HG03159 (cell line): ENCODE measurements at regions not wholly inside any gene's neighbourhood (a gene's known extent, or its start where the extent isn't known, plus 50 kb on each side); places are given as distances from the start of the nearest gene placed in this dataset.
"Not testable (repeated sequence)": the region's sequence is repeated elsewhere in the genome, so short reads cannot be mapped to it uniquely, and the experiment has no call there.

Source experiments
- ATAC-seq: cut with Tn5 transposase; IDR thresholded peaks from one replicate; pipeline ENCODE4 v1.9.1; 2021; ENCODE audit warnings: mild to moderate bottlenecking, moderate library complexity; ENCODE audit not compliant: unreplicated experiment

DNA sequence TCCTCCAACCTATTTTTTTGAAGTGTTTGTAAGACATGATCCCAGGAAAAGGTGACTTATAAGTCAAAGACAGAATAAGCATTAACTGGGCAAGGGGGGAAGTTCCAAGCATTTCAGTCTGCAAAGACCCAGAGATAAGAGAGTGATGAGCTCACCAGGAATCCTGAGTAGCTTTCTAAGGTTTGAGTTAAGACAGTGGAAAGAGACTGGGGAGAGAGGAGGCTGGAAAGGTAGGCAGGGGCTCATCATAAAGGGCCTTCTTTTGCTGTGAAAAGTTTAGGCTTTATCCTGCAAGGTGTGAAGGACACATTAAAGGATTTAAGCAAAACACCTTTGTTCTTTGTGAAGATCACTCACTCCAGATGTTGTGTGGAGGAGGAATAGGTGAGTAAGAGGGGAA is 438.8 kb downstream of the CHL1 start:
- no peak for ATAC-seq

DNA sequence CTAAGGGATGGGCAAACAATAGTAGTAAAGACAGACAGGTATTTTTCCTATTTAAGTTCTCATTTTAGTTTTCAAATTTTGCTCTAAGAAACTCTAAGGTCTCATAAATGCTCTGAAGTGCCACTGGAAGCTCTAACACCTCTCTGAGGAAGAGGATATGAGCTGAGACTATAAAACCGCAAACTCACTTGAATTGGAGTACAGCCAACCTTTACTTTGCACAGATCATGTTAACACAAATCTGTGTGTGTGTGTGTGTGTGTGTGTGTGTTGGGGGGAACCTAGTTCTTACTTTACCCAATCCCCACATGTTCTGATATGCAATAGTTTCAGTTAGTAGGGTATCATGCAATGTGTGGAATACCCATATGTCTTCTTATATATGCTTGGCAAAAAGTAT is 446.8 kb downstream of the CHL1 start:
- no peak for ATAC-seq

DNA sequence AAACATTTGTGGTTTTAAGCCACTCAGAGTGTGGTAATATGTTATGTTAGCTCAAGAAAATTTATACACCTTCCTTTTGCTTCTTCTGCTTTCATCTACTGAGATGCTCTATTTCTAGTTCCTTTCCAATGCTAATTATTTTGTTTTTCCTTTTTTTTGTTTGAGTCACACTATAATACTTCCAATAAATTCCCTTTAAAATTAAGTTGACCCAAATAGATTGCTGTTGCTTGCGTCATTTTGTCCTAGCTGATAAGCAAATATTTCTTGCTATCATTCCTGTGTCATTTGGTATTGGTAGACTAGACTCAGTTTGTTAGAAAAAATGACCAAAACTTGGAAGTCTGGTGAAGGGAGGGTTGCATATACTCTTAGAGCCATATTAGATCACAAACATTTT is 437.0 kb upstream of the CNTN6 start:
- no peak for ATAC-seq

DNA sequence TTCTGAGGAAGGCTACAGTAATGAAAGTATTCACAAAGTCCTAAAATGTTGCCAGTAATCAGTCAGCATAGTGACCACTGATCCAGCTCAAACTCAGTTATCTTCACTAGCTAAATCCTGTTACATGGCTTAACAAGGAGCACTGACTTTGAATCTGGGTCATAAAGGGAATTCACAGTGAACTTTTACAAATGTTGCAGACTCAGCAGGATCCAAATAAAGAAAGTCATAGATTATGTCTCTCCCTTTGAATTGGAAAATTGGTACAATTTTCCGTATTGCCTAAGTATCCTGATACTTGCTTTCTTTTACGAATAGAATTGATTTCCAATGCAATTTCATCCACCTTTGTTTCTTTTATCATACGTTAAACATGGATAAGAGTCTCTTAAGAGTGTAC is 431.5 kb upstream of the CNTN6 start:
- no peak for ATAC-seq

DNA sequence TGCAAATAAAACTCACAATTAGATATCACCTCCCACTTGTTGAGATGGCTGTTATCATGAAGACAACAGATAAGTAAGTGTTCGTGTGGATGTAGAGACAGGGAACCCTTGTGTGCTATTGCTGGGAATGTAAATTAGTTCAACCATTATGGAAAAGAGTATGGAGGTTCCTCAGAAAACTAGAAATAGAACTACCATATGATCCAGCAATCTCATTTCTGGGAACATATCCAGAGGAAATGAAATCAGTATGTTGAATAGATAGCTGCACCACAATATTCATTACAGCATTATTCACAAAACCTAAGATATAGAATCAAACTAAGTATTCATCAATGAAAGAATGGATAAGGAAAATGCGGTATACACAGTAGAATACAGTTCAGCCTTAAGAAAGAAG is 418.7 kb upstream of the CNTN6 start:
- no peak for ATAC-seq

DNA sequence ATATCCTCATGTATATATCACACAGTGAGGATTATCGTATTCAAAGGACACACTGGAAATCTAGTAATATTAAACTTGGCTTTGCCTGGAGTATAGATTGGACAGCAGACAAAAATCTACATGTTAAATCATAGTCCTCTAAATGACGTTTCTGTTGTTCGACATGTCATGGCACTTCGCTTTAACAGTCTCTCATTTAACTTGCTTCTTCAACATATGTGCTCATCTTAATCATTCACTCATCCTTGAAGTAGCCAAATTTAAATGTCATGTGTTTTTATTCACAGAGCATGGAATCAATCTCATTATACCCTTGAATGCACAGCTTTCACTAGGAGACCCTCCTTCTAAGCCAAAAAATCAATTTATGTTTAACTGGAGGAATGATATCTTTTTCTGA is 417.0 kb upstream of the CNTN6 start:
- ATAC-seq: no peak

DNA sequence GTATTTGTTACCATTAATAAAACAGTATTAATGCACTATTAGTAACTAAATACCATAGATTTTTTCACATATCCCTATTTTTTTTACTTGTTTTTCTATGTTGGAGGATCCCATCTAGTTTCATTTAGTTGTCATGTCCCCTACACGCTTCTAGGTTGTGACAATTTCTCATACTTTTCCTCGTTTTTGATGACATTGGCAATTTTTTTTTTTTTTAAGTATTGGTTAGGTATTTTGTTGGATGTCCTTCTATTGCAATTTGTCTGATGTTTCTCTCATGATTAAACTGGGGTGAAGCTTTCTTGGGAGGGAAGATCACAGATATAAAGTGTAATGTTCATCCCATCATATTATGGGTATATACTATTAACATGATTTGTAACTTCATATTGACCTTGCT is 409.1 kb upstream of the CNTN6 start:
- ATAC-seq: no peak

DNA sequence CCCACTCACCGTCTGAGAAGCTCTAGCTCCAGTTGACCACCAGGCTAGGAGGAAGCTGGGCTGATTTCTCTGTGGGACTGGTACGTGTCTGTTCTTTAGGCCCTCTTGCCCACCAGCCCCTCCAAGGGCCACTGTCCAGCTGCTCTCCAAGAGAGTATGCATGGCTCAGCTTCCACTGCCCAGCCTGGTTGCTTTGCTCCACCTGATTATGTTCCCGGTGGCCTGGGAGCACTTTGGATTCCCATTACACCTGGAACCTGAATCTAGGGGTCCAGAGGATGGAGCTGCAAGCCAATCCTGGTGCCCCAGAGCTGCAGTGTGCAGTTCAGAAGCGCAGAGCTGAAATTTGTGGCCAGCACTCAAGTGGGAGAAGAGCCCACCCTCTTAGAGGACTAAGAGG is 402.1 kb upstream of the CNTN6 start:
- no peak for ATAC-seq

DNA sequence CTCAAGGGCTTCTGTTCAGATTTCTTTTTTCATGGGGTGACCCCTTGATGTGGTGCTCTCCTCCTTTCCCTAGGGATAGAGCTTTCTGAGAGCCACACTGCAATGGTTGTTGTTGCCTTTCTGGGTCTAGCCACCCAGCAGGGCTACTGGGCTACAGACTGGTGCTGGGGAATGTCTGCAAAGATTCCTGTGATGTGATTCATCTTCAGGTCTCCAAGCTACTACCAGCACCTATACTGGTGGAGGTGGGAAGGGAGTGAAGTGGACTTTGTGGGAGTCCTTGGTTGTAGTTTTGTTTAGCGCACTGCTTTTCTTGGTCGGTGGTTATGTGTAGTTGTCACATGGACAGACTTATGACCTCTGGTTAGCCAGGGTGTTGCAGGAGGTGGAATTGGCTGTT is 392.3 kb upstream of the CNTN6 start:
- ATAC-seq: no peak

DNA sequence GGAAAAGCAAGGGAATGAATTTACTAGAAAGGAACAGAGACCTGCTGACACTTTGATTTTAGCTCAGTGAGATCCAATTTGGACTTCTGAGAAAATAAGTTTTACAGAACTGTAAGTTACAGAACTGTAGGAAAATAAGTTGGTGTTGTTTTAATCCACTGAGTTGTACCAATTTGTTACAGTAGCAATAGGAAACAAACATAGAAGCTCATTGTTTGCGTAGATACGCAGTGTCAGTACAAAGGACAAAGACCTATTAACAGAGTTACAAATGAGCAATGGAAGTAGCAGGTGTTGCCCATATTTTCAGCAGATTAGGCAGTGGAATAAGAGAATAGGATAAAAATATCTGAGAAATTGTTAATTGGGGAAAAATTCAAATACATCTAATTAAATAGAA is 385.8 kb upstream of the CNTN6 start:
- ATAC-seq: no peak

DNA sequence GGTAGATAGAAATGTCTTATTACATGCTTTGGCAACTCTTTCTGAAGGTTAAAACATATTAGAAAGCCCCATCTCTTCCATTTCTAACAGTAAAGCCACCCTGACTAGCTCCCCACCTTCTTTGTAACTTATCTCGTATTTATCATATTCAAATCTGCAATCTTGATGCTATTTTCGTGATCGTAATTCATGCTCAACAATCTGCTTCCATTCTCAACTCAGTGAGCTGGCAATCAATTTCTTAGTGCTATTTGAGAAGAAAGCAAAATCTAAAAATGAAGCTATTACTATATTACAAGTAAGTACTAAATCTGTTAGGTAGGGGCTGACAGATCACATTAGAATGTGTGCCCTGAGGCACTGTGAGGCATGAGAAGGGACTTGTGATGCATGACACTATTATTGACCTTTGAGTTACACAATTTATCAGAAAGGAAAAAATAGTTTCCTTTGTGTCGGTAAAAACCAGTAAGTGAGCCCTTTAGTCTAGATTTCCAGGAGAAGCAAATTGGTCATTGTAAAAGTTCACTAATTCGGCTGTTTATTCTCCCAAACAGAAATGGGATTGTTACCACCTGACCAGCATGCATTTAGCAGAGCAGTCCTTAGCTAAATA is 379.7 kb upstream of the CNTN6 start:
- ATAC-seq: no peak

DNA sequence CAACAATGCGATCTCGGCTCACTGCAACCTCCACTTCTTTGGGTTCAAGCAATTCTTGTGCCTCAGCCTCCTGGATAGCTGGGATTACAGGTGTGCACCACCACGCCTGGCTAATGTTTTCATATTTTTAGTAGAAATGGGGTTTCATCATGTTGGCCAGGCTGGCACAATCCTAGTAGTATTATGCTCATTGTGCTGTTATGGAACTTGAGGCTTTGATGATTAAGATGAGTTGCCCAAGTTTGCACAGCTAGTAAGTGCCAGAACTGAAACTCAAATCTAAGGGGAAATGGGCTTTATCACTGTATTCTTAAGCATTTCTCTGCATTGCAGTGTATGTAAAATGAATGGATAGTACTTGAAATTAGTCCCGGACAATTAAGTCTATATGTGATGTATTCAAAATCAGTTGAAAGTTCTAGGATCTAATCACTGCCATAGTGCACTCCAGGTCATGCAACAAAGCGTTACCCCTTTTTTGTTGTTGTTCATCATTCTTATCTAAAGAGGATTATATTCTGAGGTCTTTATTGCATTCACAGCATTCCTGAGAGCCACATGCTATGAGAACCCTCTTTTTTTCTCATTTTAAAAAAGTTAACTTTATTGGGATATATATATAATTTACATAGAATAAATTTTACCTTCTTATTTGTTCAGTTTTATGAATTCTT is 378.7 kb upstream of the CNTN6 start:
- no peak for ATAC-seq

DNA sequence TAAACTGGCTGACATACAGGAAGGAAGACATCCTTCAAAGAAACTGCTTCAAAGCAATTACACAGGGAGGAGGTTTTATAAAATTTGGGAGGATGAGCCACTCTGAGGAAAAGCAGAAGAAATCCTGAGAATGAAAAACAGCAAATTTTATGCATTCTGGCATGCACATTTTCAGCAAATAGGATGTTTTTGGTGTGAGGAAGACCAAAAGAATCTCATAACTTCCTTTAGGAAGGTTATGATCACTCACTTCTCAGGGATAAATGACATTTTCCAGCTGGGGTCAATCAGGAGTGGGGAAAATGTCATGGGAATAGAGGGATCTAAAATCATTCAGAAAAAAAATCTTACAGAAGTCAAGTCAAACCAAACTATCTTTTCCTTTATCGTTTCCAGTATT is 371.7 kb upstream of the CNTN6 start:
- no peak for ATAC-seq

DNA sequence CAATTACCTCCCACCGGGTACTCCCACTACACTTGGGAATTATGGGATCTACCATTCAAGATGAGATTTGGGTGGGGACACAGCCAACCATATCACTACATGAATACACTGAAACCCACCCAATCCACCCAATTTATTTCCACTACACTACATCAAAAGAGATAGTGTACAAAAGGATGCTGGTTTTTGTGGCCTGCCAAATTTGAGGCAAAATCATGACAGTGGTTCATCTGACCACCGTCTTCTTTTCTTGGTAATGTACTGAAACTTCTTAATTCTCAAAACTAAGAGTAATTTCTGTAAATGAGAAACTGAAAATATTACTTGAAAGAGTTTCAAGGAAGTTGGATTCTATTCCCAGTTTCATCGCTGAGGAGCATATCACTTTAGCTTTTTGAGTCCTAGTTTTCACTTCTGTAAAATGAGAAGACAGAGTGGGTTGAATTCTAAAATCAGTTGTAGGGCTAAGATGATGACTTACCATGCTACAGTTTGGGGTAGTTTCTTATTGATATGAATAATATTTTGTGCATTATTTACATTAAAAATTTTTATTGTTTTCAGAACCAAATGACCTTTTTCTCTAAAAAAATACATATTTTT is 360.4 kb upstream of the CNTN6 start:
- no peak for ATAC-seq

DNA sequence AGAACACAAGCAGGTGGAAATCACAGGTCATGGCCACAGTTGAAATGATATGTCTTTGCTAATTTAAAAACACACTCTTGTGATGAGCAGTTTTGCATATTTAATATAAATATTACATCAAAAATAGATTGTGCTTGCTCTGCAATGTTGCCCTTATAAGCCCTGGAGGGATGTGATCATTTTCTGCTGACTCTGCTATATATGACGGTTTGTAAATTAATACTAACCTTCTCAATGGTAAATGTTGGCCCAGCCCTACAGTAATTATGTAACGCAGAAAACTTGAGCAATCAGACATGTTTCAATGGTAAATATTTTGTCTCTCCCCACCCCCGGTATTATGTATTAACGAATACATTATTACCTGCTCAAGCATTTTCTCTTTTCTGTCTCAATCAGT is 359.5 kb upstream of the CNTN6 start:
- ATAC-seq: no peak

DNA sequence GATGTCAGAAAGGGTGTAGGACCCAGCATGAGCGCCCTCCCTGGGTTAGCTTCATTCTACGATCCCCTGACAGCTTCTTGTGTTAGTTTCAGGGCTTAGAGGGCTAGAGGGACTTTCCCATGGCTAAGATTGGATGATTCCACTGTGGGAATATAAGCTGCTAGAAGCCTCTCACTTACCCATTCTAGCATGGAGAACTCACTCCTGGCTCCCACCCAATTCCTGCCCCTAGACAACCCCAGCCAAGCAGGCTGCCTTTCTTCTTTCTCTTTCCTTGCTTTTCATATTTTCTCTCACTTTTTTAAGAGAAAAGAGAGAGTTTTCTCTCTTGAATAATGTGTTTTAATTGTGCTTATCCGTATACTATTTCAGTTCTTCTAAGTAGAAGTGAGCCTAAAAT is 335.1 kb upstream of the CNTN6 start:
- no peak for ATAC-seq

DNA sequence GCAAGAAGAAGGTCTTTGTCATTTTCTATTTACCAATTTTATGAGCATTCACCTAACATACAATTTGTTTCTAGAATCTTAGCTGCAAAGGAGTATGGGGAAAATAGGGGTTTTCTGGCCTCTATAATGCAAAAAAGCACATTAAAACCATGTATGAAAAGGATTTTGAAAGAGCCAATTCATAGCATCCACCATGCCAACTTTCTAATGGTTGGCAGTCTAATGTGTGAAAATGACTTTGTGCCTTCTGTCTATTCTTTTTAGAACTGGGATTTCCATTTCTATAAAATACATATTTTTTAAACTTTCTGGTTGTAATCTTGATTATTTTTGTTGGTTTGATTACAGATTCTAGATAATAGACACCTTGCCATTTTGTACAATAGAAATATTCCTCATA is 333.7 kb upstream of the CNTN6 start:
- no peak for ATAC-seq

DNA sequence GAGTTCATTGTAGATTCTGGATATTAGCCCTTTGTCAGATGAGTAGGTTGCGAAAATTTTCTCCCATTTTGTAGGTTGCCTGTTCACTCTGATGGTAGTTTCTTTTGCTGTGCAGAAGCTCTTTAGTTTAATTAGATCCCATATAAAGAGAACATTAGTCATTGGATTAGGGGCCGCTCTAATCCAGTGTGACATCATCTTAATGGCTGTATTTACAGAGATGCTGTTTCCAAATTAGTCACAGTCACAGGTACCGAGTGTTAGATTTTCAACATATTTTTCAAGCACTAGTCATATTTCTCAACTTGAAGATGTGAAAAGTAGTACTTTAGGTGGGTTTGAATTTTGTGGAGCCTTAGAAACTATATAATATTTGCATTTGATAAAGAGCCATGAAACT is 319.4 kb upstream of the CNTN6 start:
- ATAC-seq: not testable (repeated sequence)

DNA sequence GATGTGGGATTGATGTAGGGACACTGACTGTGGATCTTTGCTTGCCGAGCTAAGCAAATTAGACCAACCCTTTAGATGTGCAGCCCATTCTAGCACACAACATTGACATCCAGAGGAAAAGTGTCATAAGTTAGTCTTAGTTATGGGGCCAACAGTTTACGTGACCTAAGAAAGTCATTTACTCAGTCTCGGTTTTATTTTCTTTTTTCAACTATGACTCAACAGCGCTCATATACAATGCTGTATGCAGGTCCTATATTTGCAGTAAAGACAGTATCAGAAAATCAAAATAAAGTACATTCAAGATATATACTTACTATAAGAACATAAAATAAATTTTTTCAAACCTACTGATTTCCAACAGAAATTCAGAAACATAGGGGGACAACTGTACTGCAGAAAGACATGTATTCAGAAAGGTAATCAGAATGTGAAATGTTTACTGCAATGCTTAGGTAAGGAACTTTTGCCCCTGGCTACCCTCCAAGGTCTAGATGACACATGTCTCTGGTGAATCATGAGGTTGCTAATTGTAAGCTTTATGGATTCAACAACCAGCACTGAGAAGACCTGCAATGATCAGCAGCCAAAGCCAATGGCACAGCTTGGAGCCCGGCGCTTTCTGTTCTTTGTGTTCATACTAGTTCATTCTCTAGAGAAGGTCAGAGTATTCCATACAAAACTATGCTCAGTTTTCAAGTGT is 317.5 kb upstream of the CNTN6 start:
- ATAC-seq: no peak

DNA sequence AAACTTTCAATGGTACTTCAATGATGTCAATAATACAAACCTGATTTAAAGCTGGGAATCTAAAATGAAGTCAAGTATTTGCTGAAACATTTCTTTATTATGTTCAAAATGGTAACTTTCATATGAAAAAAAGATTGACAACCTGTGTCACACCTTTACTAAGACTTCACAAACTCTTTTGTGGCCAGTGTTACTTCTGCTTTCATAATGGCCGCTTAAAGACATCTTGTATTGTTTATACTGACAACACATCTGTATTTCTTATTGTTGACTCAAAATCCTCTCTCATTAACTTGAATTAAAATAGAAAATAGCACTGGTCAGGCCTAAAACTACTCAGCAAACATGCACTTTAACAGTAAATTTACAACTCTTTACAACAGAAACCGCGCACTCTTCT is 312.3 kb upstream of the CNTN6 start:
- ATAC-seq: no peak

DNA sequence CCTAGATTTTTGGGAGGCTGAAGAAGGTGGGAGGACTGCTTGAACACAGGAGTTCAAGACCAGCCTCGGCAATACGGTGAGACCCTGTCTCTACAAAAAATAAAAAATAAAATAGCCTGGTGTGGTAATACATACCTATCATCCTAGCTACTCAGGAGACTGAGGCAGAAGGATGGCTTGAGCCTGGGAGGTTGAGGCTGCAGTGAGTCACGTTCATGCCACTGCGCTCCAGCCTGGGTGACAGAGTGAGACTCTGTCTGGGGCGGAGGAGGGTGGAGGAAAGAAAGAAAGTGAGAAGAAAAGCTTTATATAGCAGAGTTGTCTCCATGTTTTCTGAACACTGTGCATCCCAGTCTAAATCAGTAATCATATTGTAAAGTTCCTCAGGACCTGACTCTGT is 301.4 kb upstream of the CNTN6 start:
- ATAC-seq: no peak

DNA sequence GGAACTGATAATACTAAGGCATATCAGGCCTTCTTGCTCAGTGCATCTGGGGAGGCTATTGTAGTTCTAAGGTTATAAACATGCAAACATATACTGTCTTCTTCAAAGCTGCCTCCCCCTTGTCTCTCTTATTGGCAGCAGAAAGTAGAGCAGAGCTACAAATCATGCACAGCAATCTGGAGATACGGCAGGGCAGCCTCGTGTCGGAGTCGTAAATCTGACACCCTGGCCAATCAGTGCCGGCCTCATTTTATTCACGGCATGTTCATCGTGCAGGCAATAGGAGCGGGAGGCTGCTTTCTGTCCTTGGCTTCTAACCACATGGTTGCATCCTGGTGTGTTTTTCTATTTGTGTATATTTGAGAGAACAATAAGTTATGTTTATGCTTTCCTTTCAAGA is 300.2 kb upstream of the CNTN6 start:
- ATAC-seq: no peak
